Spinal cord (tissue), 9 donors: ENCODE measurements at regions not wholly inside any gene's neighbourhood (a gene's known extent, or its start where the extent isn't known, plus 50 kb on each side); places are given as distances from the start of the nearest gene placed in this dataset.

Experiments used
- DNase-seq, 6 donors: peaks; one replicate each; pipeline versions ENCODE4 v3.0.0 to v3.0.0-alpha.2; 2013 to 2015; ENCODE audit warnings: low spot score in 6 of 6, low read depth in 4 of 6
- H3K27ac ChIP-seq: one replicate; pipeline ENCODE4 v1.5.1; 2013; ENCODE audit warnings: low read depth, low read length, control low read depth
- H3K27me3 ChIP-seq: one replicate; pipeline ENCODE4 v1.6.1; 2013; ENCODE audit warnings: low read length; ENCODE audit not compliant: control insufficient read depth, insufficient read depth
- H3K36me3 ChIP-seq: one replicate; pipeline ENCODE4 v1.6.1; 2013; ENCODE audit warnings: low read length; ENCODE audit not compliant: control insufficient read depth, insufficient read depth
- H3K4me1 ChIP-seq: one replicate; pipeline ENCODE4 v1.6.1; 2013; ENCODE audit warnings: low read length; ENCODE audit not compliant: control insufficient read depth, insufficient read depth
- H3K4me3 ChIP-seq: one replicate; pipeline ENCODE4 v1.5.1; 2013; ENCODE audit warnings: low read depth, low read length, control low read depth
- H3K9me3 ChIP-seq: one replicate; pipeline ENCODE4 v1.6.1; 2013; ENCODE audit warnings: low read length; ENCODE audit not compliant: control insufficient read depth, insufficient read depth
- WGBS: methylation state at CpG from one replicate; pipeline ENCODE4 v1.1.5; 2013; ENCODE audit warnings: missing lambda C conversion rate; ENCODE audit not compliant: insufficient coverage; 5-methylcytosine and 5-hydroxymethylcytosine counted together
- donor health status: healthy.

- Histone ChIP-seq H3K36me3 (no peaks in the 10 kb centered on the region), H3K9me3 (no peaks in the 10 kb centered on the region), H3K4me1 (no peaks in the 10 kb centered on the region), H3K27ac (no peak overlapping the region), H3K4me3 (no peak overlapping the region), H3K27me3 (no peaks in the 10 kb centered on the region)
- DNase-seq: peak in 2 of 6 donors; percentile 11 to 53
- 100% methylated on average over 1 of the region's 5 CpGs for WGBS
Observed at GRCh38 chr2:56084111-56084901, 99.5 kb upstream of the CCDC85A start.

GRCh38 chr2:56086336-56086735 is 97.5 kb upstream of the CCDC85A start:
- no peaks in the 10 kb centered on the region for H3K4me1 ChIP-seq
- no peaks in the 10 kb centered on the region for H3K9me3 ChIP-seq
- WGBS: 70% methylated on average over 5 of the region's 7 CpGs
- DNase-seq: no peak
- no peak overlapping the region for H3K27ac ChIP-seq
- H3K36me3 ChIP-seq: no peaks in the 10 kb centered on the region
- no peaks in the 10 kb centered on the region for H3K27me3 ChIP-seq
- no peak overlapping the region for H3K4me3 ChIP-seq

GRCh38 chr2:56088411-56088810 is 95.4 kb upstream of the CCDC85A start:
- no peaks in the 10 kb centered on the region for H3K4me1 ChIP-seq
- no peaks in the 10 kb centered on the region for H3K27me3 ChIP-seq
- DNase-seq: no peak
- no peaks in the 10 kb centered on the region for H3K36me3 ChIP-seq
- no peak overlapping the region for H3K4me3 ChIP-seq
- no peak overlapping the region for H3K27ac ChIP-seq
- WGBS: 90% methylated on average over 4 of the region's 4 CpGs
- H3K9me3 ChIP-seq: no peaks in the 10 kb centered on the region

- no peaks in the 10 kb centered on the region for H3K9me3 ChIP-seq
- H3K4me3 ChIP-seq: no peak overlapping the region
- no peaks in the 10 kb centered on the region for H3K27me3 ChIP-seq
- DNase-seq: no peak
- no peak overlapping the region for H3K27ac ChIP-seq
- no peaks in the 10 kb centered on the region for H3K4me1 ChIP-seq
- no peaks in the 10 kb centered on the region for H3K36me3 ChIP-seq
- WGBS: 79% methylated on average over 3 of the region's 3 CpGs
Observed at GRCh38 chr2:56089931-56090330, 93.9 kb upstream of the CCDC85A start.

GRCh38 chr2:56099963-56100362 is 83.8 kb upstream of the CCDC85A start:
- no peak for DNase-seq
- H3K4me1 ChIP-seq: no peaks in the 10 kb centered on the region
- H3K4me3 ChIP-seq: no peak overlapping the region
- no peaks in the 10 kb centered on the region for H3K36me3 ChIP-seq
- no peaks in the 10 kb centered on the region for H3K27me3 ChIP-seq
- H3K27ac ChIP-seq: no peak overlapping the region
- no peaks in the 10 kb centered on the region for H3K9me3 ChIP-seq

- no peaks in the 10 kb centered on the region for H3K27me3 ChIP-seq
- no peaks in the 10 kb centered on the region for H3K9me3 ChIP-seq
- no peak for DNase-seq
- no peaks in the 10 kb centered on the region for H3K4me1 ChIP-seq
- H3K27ac ChIP-seq: no peak overlapping the region
- no peak overlapping the region for H3K4me3 ChIP-seq
- WGBS: no CpG with 5 or more reads among the region's 1 CpG
- no peaks in the 10 kb centered on the region for H3K36me3 ChIP-seq
Observed at GRCh38 chr2:56100791-56101312, 82.9 kb upstream of the CCDC85A start.

GRCh38 chr2:56102098-56102497 is 81.7 kb upstream of the CCDC85A start:
- 0% methylated on average over 1 of the region's 1 CpG for WGBS
- Histone ChIP-seq H3K9me3 (no peaks in the 10 kb centered on the region), H3K27me3 (no peaks in the 10 kb centered on the region), H3K4me1 (no peaks in the 10 kb centered on the region), H3K27ac (no peak overlapping the region), H3K36me3 (no peaks in the 10 kb centered on the region), H3K4me3 (no peak overlapping the region)
- no peak for DNase-seq

- DNase-seq: no peak
- no peaks in the 10 kb centered on the region for H3K9me3 ChIP-seq
- H3K4me3 ChIP-seq: no peak overlapping the region
- no peaks in the 10 kb centered on the region for H3K27me3 ChIP-seq
- WGBS: 100% methylated on average over 1 of the region's 2 CpGs
- no peaks in the 10 kb centered on the region for H3K36me3 ChIP-seq
- no peaks in the 10 kb centered on the region for H3K4me1 ChIP-seq
- H3K27ac ChIP-seq: no peak overlapping the region
Observed at GRCh38 chr2:56102866-56103265, 80.9 kb upstream of the CCDC85A start.

- DNase-seq: no peak
- Histone ChIP-seq H3K9me3 (no peaks in the 10 kb centered on the region), H3K27ac (no peak overlapping the region), H3K27me3 (no peaks in the 10 kb centered on the region), H3K4me3 (no peak overlapping the region), H3K4me1 (no peaks in the 10 kb centered on the region), H3K36me3 (no peaks in the 10 kb centered on the region)
- no CpG with 5 or more reads among the region's 1 CpG for WGBS
Observed at GRCh38 chr2:56104962-56105361, 78.8 kb upstream of the CCDC85A start.

- Histone ChIP-seq H3K9me3 (no peaks in the 10 kb centered on the region), H3K27ac (no peak overlapping the region), H3K4me3 (no peak overlapping the region), H3K4me1 (no peaks in the 10 kb centered on the region), H3K36me3 (no peaks in the 10 kb centered on the region), H3K27me3 (no peaks in the 10 kb centered on the region)
- WGBS: 20% methylated on average over 1 of the region's 3 CpGs
- DNase-seq: no peak
Observed at GRCh38 chr2:56107502-56108220, 76.1 kb upstream of the CCDC85A start.
